Uterus (tissue), 2 donors: ENCODE measurements at regions not wholly inside any gene's neighbourhood (a gene's known extent, or its start where the extent isn't known, plus 50 kb on each side); places are given as distances from the start of the nearest gene placed in this dataset.

Experiments
- POLR2A ChIP-seq, 2 donors: fragments of 450-650 bp; IDR thresholded peaks; one replicate each; pipeline ENCODE4 v1.6.1; 2016; ENCODE audit warnings: antibody characterized with exemption in 2 of 2, mild to moderate bottlenecking in 1 of 2, moderate library complexity in 1 of 2
- TF ChIP-seq, protein P1 (sequence below), 4 experiments: fragments of 200-600 bp in 2 of 4; fragments of 450-650 bp in 2 of 4; sonication (generic) in 2 of 4; IDR thresholded peaks; one replicate each; pipeline ENCODE4 v1.5.1; 2016 to 2019; ENCODE audit warnings: antibody characterized with exemption in 4 of 4, mild to moderate bottlenecking in 2 of 4, moderate library complexity in 1 of 4

DNA sequence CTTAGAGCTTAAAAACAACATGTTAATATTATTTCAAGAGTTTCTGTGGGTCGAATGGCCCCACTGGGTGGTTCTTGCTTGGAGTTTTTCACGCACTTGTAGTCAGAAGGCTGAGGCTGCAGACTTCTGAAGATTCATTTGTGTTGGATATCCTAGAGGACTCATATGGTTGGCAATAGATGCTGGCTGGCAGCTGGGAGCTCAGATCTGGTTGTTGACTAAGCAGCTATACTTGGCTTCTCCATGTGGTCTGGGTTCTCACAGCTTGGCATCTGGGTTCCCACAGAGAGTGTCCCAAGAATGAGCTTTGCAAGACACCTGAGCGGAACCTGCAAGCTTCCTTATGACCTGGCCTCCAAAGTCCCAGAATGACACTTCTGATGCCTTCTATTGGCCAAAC is 163.9 kb upstream of the ZC3H12C start:
- TF ChIP-seq, protein P1, sequence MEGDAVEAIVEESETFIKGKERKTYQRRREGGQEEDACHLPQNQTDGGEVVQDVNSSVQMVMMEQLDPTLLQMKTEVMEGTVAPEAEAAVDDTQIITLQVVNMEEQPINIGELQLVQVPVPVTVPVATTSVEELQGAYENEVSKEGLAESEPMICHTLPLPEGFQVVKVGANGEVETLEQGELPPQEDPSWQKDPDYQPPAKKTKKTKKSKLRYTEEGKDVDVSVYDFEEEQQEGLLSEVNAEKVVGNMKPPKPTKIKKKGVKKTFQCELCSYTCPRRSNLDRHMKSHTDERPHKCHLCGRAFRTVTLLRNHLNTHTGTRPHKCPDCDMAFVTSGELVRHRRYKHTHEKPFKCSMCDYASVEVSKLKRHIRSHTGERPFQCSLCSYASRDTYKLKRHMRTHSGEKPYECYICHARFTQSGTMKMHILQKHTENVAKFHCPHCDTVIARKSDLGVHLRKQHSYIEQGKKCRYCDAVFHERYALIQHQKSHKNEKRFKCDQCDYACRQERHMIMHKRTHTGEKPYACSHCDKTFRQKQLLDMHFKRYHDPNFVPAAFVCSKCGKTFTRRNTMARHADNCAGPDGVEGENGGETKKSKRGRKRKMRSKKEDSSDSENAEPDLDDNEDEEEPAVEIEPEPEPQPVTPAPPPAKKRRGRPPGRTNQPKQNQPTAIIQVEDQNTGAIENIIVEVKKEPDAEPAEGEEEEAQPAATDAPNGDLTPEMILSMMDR (IDR thresholded peaks at IDR 0.05): no peak
- no peak for TF ChIP-seq POLR2A (IDR thresholded peaks at IDR 0.05)
